GM23338 (cell line): ENCODE measurements at regions not wholly inside any gene's neighbourhood (a gene's known extent, or its start where the extent isn't known, plus 50 kb on each side); places are given as distances from the start of the nearest gene placed in this dataset.

Experiments
- ATAC-seq: fragments of 200-7000 bp; cut with Tn5 transposase; 3 replicates; pipeline ENCODE4 v1.9.1; 2020
- DNase-seq: peaks from one replicate; pipeline ENCODE4 v3.0.0-alpha.2; 2015; ENCODE audit warnings: low spot score
- H2AFZ ChIP-seq: fragments of 200-600 bp; sonication (generic); 2 replicates; pipeline ENCODE4 v1.8.0; 2016; ENCODE audit warnings: antibody characterized with exemption, mild to moderate bottlenecking, moderate library complexity
- H3F3A ChIP-seq: fragments of 200-600 bp; sonication (generic); replicated peaks from 2 replicates; pipeline ENCODE4 v1.8.0; 2017; ENCODE audit warnings: antibody characterized with exemption, mixed run types, low read depth
- H3K27ac ChIP-seq: fragments of 200-600 bp; sonication (generic); 2 replicates; pipeline ENCODE4 v1.6.1; 2016; ENCODE audit warnings: low read depth
- H3K27me3 ChIP-seq: fragments of 200-600 bp; sonication (generic); 2 replicates; pipeline ENCODE4 v1.8.0; 2016; ENCODE audit warnings: mild to moderate bottlenecking, mixed run types, moderate library complexity; ENCODE audit not compliant: insufficient read depth
- H3K36me3 ChIP-seq: fragments of 200-600 bp; sonication (generic); 2 replicates; pipeline ENCODE4 v1.8.0; 2016; ENCODE audit warnings: mild to moderate bottlenecking; ENCODE audit not compliant: insufficient read depth
- H3K4me1 ChIP-seq: fragments of 200-600 bp; sonication (generic); 2 replicates; pipeline ENCODE4 v1.8.0; 2016; ENCODE audit warnings: mild to moderate bottlenecking, moderate library complexity; ENCODE audit not compliant: insufficient read depth
- H3K4me2 ChIP-seq: fragments of 200-600 bp; sonication (generic); 2 replicates; pipeline ENCODE4 v1.7.1; 2017; ENCODE audit warnings: mixed run types
- H3K4me3 ChIP-seq: fragments of 200-600 bp; sonication (generic); 2 replicates; pipeline ENCODE4 v1.6.1; 2016; ENCODE audit warnings: mixed run types
- H3K79me2 ChIP-seq: fragments of 200-600 bp; sonication (generic); replicated peaks from 2 replicates; pipeline ENCODE4 v1.8.0; 2017; ENCODE audit warnings: mild to moderate bottlenecking; ENCODE audit not compliant: insufficient read depth
- H3K9me2 ChIP-seq: fragments of 200-600 bp; sonication (generic); 2 replicates; pipeline ENCODE4 v1.8.0; 2017; ENCODE audit not compliant: insufficient read depth
- H4K20me1 ChIP-seq: fragments of 200-600 bp; sonication (generic); replicated peaks from 2 replicates; pipeline ENCODE4 v1.8.0; 2017; ENCODE audit warnings: mild to moderate bottlenecking; ENCODE audit not compliant: insufficient read depth
- H3K27ac Mint-ChIP-seq: 2 replicates; pipeline ENCODE4 v1.8.0; 2020; ENCODE audit warnings: inconsistent platforms, mild to moderate bottlenecking, moderate library complexity, mixed read lengths
- H3K27me3 Mint-ChIP-seq: 3 replicates; pipeline ENCODE4 v1.8.0; 2022; ENCODE audit warnings: low read depth, mild to moderate bottlenecking, moderate library complexity, mixed read lengths, inconsistent platforms; ENCODE audit not compliant: insufficient read depth, poor library complexity
- H3K36me3 Mint-ChIP-seq: 3 replicates; pipeline ENCODE4 v1.8.0; 2021; ENCODE audit warnings: low read depth, mild to moderate bottlenecking, inconsistent platforms, moderate library complexity, mixed read lengths
- H3K4me1 Mint-ChIP-seq: 3 replicates; pipeline ENCODE4 v1.8.0; 2020; ENCODE audit warnings: mild to moderate bottlenecking, inconsistent platforms, mixed read lengths
- H3K4me3 Mint-ChIP-seq: 3 replicates; pipeline ENCODE4 v1.8.0; 2021; ENCODE audit warnings: moderate library complexity, mild to moderate bottlenecking, inconsistent platforms, mixed read lengths
- H3K9me3 Mint-ChIP-seq: 3 replicates; pipeline ENCODE4 v1.8.0; 2020; ENCODE audit warnings: moderate library complexity, mild to moderate bottlenecking, inconsistent platforms, mixed read lengths
- CREB1 ChIP-seq: fragments of 250-450 bp; sonication (Bioruptor Pico); IDR thresholded peaks from 2 replicates; pipeline ENCODE4 v1.5.0; 2020; ENCODE audit warnings: low read depth, mild to moderate bottlenecking, moderate library complexity
- CTCF ChIP-seq, 2 experiments: fragments of 200-600 bp in 1 of 2; sonication (generic) in 1 of 2; conservative IDR thresholded peaks; 2 replicates each; pipeline versions ENCODE4 v1.5.1 to v1.6.1; 2016 to 2017; ENCODE audit warnings: antibody characterized with exemption in 2 of 2, low read depth in 2 of 2, mild to moderate bottlenecking in 2 of 2, moderate library complexity in 1 of 2
- ETS1 ChIP-seq: IDR thresholded peaks from 2 replicates; pipeline ENCODE4 v1.6.1; 2016; ENCODE audit warnings: antibody characterized with exemption
- EZH2 ChIP-seq: fragments of 200-600 bp; sonication (generic); IDR thresholded peaks from one replicate; pipeline ENCODE4 v1.8.0; 2017; ENCODE audit warnings: antibody characterized with exemption, mild to moderate bottlenecking, low read depth; ENCODE audit not compliant: unreplicated experiment
- JUNB ChIP-seq: IDR thresholded peaks from one replicate; pipeline ENCODE4 v1.6.1; 2016; ENCODE audit warnings: antibody characterized with exemption; ENCODE audit not compliant: unreplicated experiment
- NANOG ChIP-seq: IDR thresholded peaks from 2 replicates; pipeline ENCODE4 v1.6.1; 2016; ENCODE audit warnings: antibody characterized with exemption, borderline replicate concordance
- REST ChIP-seq: IDR thresholded peaks from one replicate; pipeline ENCODE4 v1.6.1; 2018; ENCODE audit warnings: antibody characterized with exemption; ENCODE audit not compliant: unreplicated experiment
- STAT1 ChIP-seq: IDR thresholded peaks from one replicate; pipeline ENCODE4 v1.6.1; 2016; ENCODE audit warnings: antibody characterized with exemption; ENCODE audit not compliant: unreplicated experiment
- ZNF331 ChIP-seq: fragments of 250-450 bp; sonication (Bioruptor Pico); IDR thresholded peaks from 2 replicates; pipeline ENCODE4 v1.5.0; 2020; ENCODE audit warnings: low read depth, mild to moderate bottlenecking, moderate library complexity
- ZNF462 ChIP-seq: fragments of 250-450 bp; sonication (Bioruptor Pico); IDR thresholded peaks from 2 replicates; pipeline ENCODE4 v1.5.0; 2020; ENCODE audit warnings: mild to moderate bottlenecking, moderate library complexity

- no peaks in the 10 kb centered on the region for H3K27me3 ChIP-seq
- no peak for ATAC-seq
- H3K9me3 Mint-ChIP-seq = peaks cover 29% of the 10 kb centered on the region
- no peaks in the 10 kb centered on the region for H3K36me3 ChIP-seq
- H4K20me1 ChIP-seq = no peaks in the 10 kb centered on the region
- peaks cover 17% of the 10 kb centered on the region for H3K4me1 ChIP-seq
- H2AFZ ChIP-seq = no peak overlapping the region
- no peak overlapping the region for H3K4me2 ChIP-seq
- peaks cover 26% of the 10 kb centered on the region for H3K36me3 Mint-ChIP-seq
- peaks cover 4% of the 10 kb centered on the region for H3K27me3 Mint-ChIP-seq
- no peak for DNase-seq
- no peak overlapping the region for H3K27ac Mint-ChIP-seq
- H3K4me3 ChIP-seq = no peak overlapping the region
- H3K79me2 ChIP-seq = no peaks in the 10 kb centered on the region
- H3K4me1 Mint-ChIP-seq = peaks cover 15% of the 10 kb centered on the region
- TF ChIP-seq CTCF (conservative IDR thresholded peaks at IDR 0.05; ENCODE audit: low read depth in 2 of 2) = no peak
- TF ChIP-seq NANOG = no peak
- no peak overlapping the region for H3K27ac ChIP-seq
- H3F3A ChIP-seq = no peaks in the 10 kb centered on the region
- no peak overlapping the region for H3K4me3 Mint-ChIP-seq
- H3K9me2 ChIP-seq = 0 out of 2 replicates have a peak, but pooled peaks cover 3% of the 10 kb centered on the region
These were observed 212.3 kb upstream of the MKLN1 start for GRCh38 chr7:131115340-131115739.

- H3K9me2 ChIP-seq = 0 out of 2 replicates have a peak, but pooled peaks cover 3% of the 10 kb centered on the region
- H4K20me1 ChIP-seq = no peaks in the 10 kb centered on the region
- H3K4me1 ChIP-seq = no peaks in the 10 kb centered on the region
- no peak for ATAC-seq
- Mint-ChIP-seq H3K4me1 (no peaks in the 10 kb centered on the region), H3K9me3 (peaks cover 37% of the 10 kb centered on the region), H3K4me3 (no peak overlapping the region), H3K27me3 (peaks cover 4% of the 10 kb centered on the region), H3K36me3 (peaks cover 35% of the 10 kb centered on the region), H3K27ac (no peak overlapping the region)
- H3K27ac ChIP-seq = no peak overlapping the region
- H3K4me3 ChIP-seq = no peak overlapping the region
- H3K79me2 ChIP-seq = no peaks in the 10 kb centered on the region
- no peak for DNase-seq
- H2AFZ ChIP-seq = no peak overlapping the region
- no peaks in the 10 kb centered on the region for H3K36me3 ChIP-seq
- no peaks in the 10 kb centered on the region for H3F3A ChIP-seq
- no peak overlapping the region for H3K4me2 ChIP-seq
- no peaks in the 10 kb centered on the region for H3K27me3 ChIP-seq
- no peak for TF ChIP-seq ZNF331 (CRISPR knock-in tag)
- TF ChIP-seq ETS1 = no peak
- no peak for TF ChIP-seq STAT1
- no peak for TF ChIP-seq REST
- TF ChIP-seq NANOG = no peak
- TF ChIP-seq EZH2 = no peak
- TF ChIP-seq CREB1 (CRISPR knock-in tag) = no peak
- no peak for TF ChIP-seq ZNF462
- no peak for TF ChIP-seq JUNB
These were observed 210.2 kb upstream of the MKLN1 start for GRCh38 chr7:131117439-131117838.
